Hepatocyte (in vitro differentiated cells): ENCODE measurements at regions not wholly inside any gene's neighbourhood (a gene's known extent, or its start where the extent isn't known, plus 50 kb on each side); places are given as distances from the start of the nearest gene placed in this dataset.

Experiments
- CTCF ChIP-seq: fragments of 200-600 bp; sonication (generic); IDR thresholded peaks from 2 replicates; pipeline ENCODE4 v1.5.1; 2016; ENCODE audit warnings: antibody characterized with exemption, mild to moderate bottlenecking; ENCODE audit not compliant: poor library complexity
- EZH2 ChIP-seq: fragments of 200-600 bp; sonication (generic); IDR thresholded peaks from 2 replicates; pipeline ENCODE4 v1.6.1; 2016; ENCODE audit warnings: antibody characterized with exemption, mild to moderate bottlenecking, borderline replicate concordance
- EZH2phosphoT487 ChIP-seq: fragments of 200-600 bp; sonication (generic); IDR thresholded peaks from one replicate; pipeline ENCODE4 v1.6.1; 2018; ENCODE audit warnings: antibody characterized with exemption, mild to moderate bottlenecking, low read depth, moderate library complexity; ENCODE audit not compliant: unreplicated experiment, severe bottlenecking

- TF ChIP-seq CTCF (no peak), EZH2 (no peak), EZH2phosphoT487 (no peak)
Measured at GRCh38 chr5:145247745-145248040, 587.4 kb downstream of the PRELID2 start.
